ENCODE measurements at regions not wholly inside any gene's neighbourhood (a gene's known extent, or its start where the extent isn't known, plus 50 kb on each side); places are given as distances from the start of the nearest gene placed in this dataset.

- no peak for TF ChIP-seq PPARA (CRISPR knock-in tag; IDR thresholded peaks at IDR 0.05; ENCODE audit: borderline replicate concordance)
- no peak for TF ChIP-seq CSRNP3 (CRISPR knock-in tag; IDR thresholded peaks at IDR 0.05)
- no peak for TF ChIP-seq PATZ1 (CRISPR knock-in tag; IDR thresholded peaks at IDR 0.05; ENCODE audit: borderline replicate concordance)
- no peak for TF ChIP-seq TSHZ2 (CRISPR knock-in tag; IDR thresholded peaks at IDR 0.05)
- TF ChIP-seq CSDC2 (CRISPR knock-in tag; IDR thresholded peaks at IDR 0.05), result no peak
- no peak for TF ChIP-seq RARB (CRISPR knock-in tag; IDR thresholded peaks at IDR 0.05)
- no peak for TF ChIP-seq ARNTL (CRISPR knock-in tag; IDR thresholded peaks at IDR 0.05; ENCODE audit: borderline replicate concordance, low read depth)
- no peak for TF ChIP-seq ZFP30 (CRISPR knock-in tag; IDR thresholded peaks at IDR 0.05)
These were observed 407.8 kb downstream of the LIG4 start for GRCh38 chr13:107807306-107808073.
